IPS DF 4.7 (cell line): ENCODE measurements at regions not wholly inside any gene's neighbourhood (a gene's known extent, or its start where the extent isn't known, plus 50 kb on each side); places are given as distances from the start of the nearest gene placed in this dataset.

Experiments used
- DNase-seq: peaks from one replicate; pipeline ENCODE4 v3.0.0-alpha.2; 2013; ENCODE audit warnings: low spot score; ENCODE audit errors: extremely low read depth

- no peak for DNase-seq
These were observed 53.9 kb upstream of the GALNTL6 start for GRCh38 chr4:171759274-171759673.

GRCh38 chr4:171751538-171751937, 61.7 kb upstream of the GALNTL6 start:
- DNase-seq, result no peak

GRCh38 chr4:171746418-171746817, 66.8 kb upstream of the GALNTL6 start:
- DNase-seq, result no peak

- DNase-seq, result no peak
These were observed 70.8 kb upstream of the GALNTL6 start for GRCh38 chr4:171742436-171742835.

- DNase-seq, result no peak
These were observed 86.0 kb upstream of the GALNTL6 start for GRCh38 chr4:171727185-171727584.

- no peak for DNase-seq
These were observed 91.3 kb upstream of the GALNTL6 start for GRCh38 chr4:171721937-171722336.

- no peak for DNase-seq
These were observed 93.5 kb upstream of the GALNTL6 start for GRCh38 chr4:171719691-171720090.

GRCh38 chr4:171718665-171719064, 94.5 kb upstream of the GALNTL6 start:
- DNase-seq, result no peak

GRCh38 chr4:171718069-171718468, 95.1 kb upstream of the GALNTL6 start:
- no peak for DNase-seq

GRCh38 chr4:171717231-171717741, 95.9 kb upstream of the GALNTL6 start:
- no peak for DNase-seq

GRCh38 chr4:171715973-171716372, 97.2 kb upstream of the GALNTL6 start:
- no peak for DNase-seq

- DNase-seq, result no peak
These were observed 98.3 kb upstream of the GALNTL6 start for GRCh38 chr4:171714791-171715454.

- no peak for DNase-seq
These were observed 102.5 kb upstream of the GALNTL6 start for GRCh38 chr4:171710743-171711142.

- no peak for DNase-seq
These were observed 136.5 kb upstream of the GALNTL6 start for GRCh38 chr4:171676555-171677215.

- DNase-seq, result no peak
These were observed 138.4 kb upstream of the GALNTL6 start for GRCh38 chr4:171674781-171675180.

- no peak for DNase-seq
These were observed 144.8 kb upstream of the GALNTL6 start for GRCh38 chr4:171668403-171668802.

GRCh38 chr4:171667906-171668305, 145.3 kb upstream of the GALNTL6 start:
- no peak for DNase-seq

GRCh38 chr4:171651071-171651470, 162.1 kb upstream of the GALNTL6 start:
- no peak for DNase-seq

GRCh38 chr4:171650543-171650942, 162.7 kb upstream of the GALNTL6 start:
- DNase-seq, result no peak

- DNase-seq, result no peak
These were observed 164.3 kb upstream of the GALNTL6 start for GRCh38 chr4:171648926-171649325.

- DNase-seq, result no peak
These were observed 166.2 kb upstream of the GALNTL6 start for GRCh38 chr4:171646984-171647383.

- no peak for DNase-seq
These were observed 168.7 kb upstream of the GALNTL6 start for GRCh38 chr4:171644430-171645057.

- no peak for DNase-seq
These were observed 173.7 kb upstream of the GALNTL6 start for GRCh38 chr4:171639540-171639939.
